Panc1 (cell line): ENCODE measurements at regions not wholly inside any gene's neighbourhood (a gene's known extent, or its start where the extent isn't known, plus 50 kb on each side); places are given as distances from the start of the nearest gene placed in this dataset.
A peak's percentile ranks its signal among the peaks of the same experiment; 100 is the strongest.

Experiments
- ATAC-seq: fragments of 200-7000 bp; cut with Tn5 transposase; 2 replicates; pipeline ENCODE4 v1.9.1; 2020; ENCODE audit warnings: mild to moderate bottlenecking, moderate library complexity
- BruUV-seq: library from RNA; stranded (reverse); fragments of 400-500 nt; replicated peaks from 2 replicates; lab custom pipeline; 2021; lab: Mats Ljungman, UMichigan
- CTCF ChIA-PET: fragments of 300-600 bp; sonication (Branson Sonifier 250); formaldehyde crosslinking; loops from one replicate; lab custom pipeline; 2022; ENCODE audit warnings: antibody characterized with exemption; lab: Charles Lee
- POLR2A ChIA-PET: fragments of 300-600 bp; sonication (Branson Sonifier 250); formaldehyde crosslinking; loops from one replicate; lab custom pipeline; 2022; ENCODE audit warnings: antibody characterized with exemption; lab: Charles Lee
- DNase-seq: peaks from one replicate; pipeline ENCODE4 v3.0.0-alpha.2; 2010; ENCODE audit warnings: low read depth, low spot score
- H3K27ac ChIP-seq: 2 replicates; pipeline ENCODE4 v1.5.1; 2011; ENCODE audit warnings: mild to moderate bottlenecking, low read length, inconsistent platforms
- H3K27me3 ChIP-seq: fragments of 200-500 bp; sonication (Bioruptor generic); 2 replicates; pipeline ENCODE4 v1.6.0; 2014; ENCODE audit warnings: low read length, inconsistent platforms; ENCODE audit not compliant: control insufficient read depth, insufficient read depth
- H3K36me3 ChIP-seq: fragments of 200-500 bp; sonication (Bioruptor generic); 2 replicates; pipeline ENCODE4 v1.5.1; 2014; ENCODE audit warnings: inconsistent platforms, mild to moderate bottlenecking, low read length, moderate library complexity; ENCODE audit not compliant: control insufficient read depth, insufficient read depth
- H3K4me1 ChIP-seq: 2 replicates; pipeline ENCODE4 v1.5.1; 2011; ENCODE audit warnings: inconsistent platforms, mild to moderate bottlenecking, low read length, moderate library complexity; ENCODE audit not compliant: control insufficient read depth, insufficient read depth
- H3K4me3 ChIP-seq, 2 experiments: 2 replicates each; pipeline ENCODE4 v1.5.1; 2011 to 2012; ENCODE audit warnings: low read depth in 2 of 2, low read length in 2 of 2, mild to moderate bottlenecking in 2 of 2, inconsistent platforms in 1 of 2, moderate library complexity in 1 of 2
- H3K9me3 ChIP-seq: fragments of 200-500 bp; sonication (Bioruptor generic); 2 replicates; pipeline ENCODE4 v1.5.1; 2014; ENCODE audit warnings: low read depth, mild to moderate bottlenecking, inconsistent platforms, low read length, moderate library complexity; ENCODE audit not compliant: control insufficient read depth, insufficient read depth
- POLR2AphosphoS5 ChIP-seq: IDR thresholded peaks from 2 replicates; pipeline ENCODE4 v1.6.1; 2012; ENCODE audit warnings: mild to moderate bottlenecking, low read depth, low read length, moderate library complexity
- SIN3A ChIP-seq: IDR thresholded peaks from 2 replicates; pipeline ENCODE4 v1.6.1; 2012; ENCODE audit warnings: low read depth, mild to moderate bottlenecking, low read length, moderate library complexity, borderline replicate concordance; ENCODE audit not compliant: insufficient read depth
- TCF7L2 ChIP-seq: IDR thresholded peaks from 2 replicates; pipeline ENCODE4 v1.6.1; 2011; ENCODE audit warnings: mild to moderate bottlenecking, low read depth, low read length, inconsistent platforms
- in situ Hi-C: cut with HindIII; loops from 2 replicates; pipeline ENCODE4 v1.10.0; 2016; ENCODE audit warnings: low sequenced_read_pairs, low pct_unique_long_range_greater_than_20kb
- intact Hi-C: fragments of 100-400 bp; cut with micrococcal nuclease; formaldehyde crosslinking; loops from one replicate; pipeline ENCODE4 v1.10.0; 2022; ENCODE audit not compliant: unreplicated experiment
- TF ChIP-seq, protein P1 (sequence below): fragments of 450-650 bp; IDR thresholded peaks from 2 replicates; pipeline ENCODE4 v1.5.1; 2017; ENCODE audit warnings: mild to moderate bottlenecking
- TF ChIP-seq, protein P2 (sequence below), 2 experiments: IDR thresholded peaks; 2 replicates each; pipeline ENCODE4 v1.6.1; 2011 to 2012; ENCODE audit warnings: low read depth in 2 of 2, control low read depth in 1 of 2, low read length in 1 of 2, mild to moderate bottlenecking in 1 of 2, moderate library complexity in 1 of 2; ENCODE audit not compliant: insufficient read depth in 1 of 2

DNA sequence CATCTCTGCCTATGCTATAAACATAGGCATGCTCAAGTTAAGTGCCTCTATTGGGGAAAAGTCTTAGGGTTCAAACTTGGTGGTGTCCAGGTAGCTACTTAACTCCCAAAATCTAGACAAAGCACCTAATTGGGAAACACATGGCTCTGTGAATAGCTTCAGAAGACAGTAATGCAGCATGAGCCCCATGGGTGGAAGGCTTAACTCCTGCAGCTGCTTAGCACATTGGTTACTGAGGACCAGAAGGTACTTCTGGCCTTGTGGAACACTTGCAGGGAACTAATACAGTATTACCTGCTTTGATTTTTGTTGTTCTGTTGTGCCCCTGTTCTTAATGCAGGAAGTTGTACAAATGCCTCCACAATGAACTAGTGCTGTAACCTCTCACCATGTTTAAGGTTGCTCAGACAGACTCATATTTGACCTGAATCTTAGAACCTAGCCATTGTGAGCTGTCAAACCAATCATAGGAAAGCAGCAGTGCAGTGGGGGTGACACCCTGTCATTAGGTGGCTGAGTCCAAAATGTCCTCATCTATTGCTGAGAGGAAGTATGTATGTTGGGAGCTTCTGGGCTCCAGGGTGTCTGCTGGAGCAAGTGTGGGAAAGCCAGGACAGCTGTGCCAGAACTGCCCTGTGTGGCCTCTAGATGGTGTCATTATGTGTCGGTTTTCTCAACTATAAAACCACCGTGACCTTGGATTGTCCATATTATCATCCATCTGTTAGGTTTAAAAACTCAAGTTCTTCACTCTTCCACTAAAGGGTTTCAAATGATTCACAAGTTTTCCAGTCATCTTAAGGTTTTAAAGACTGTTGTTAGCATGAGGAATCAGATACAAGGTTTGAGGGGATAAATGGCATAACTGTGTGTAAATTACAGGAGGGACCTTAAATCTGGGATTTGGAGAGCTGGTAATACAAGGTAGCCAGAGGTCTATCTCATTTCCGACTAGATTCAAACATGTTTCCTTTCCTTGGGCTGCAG, 69.9 kb upstream of the WDR1 start:
- H3K27ac ChIP-seq: no peak overlapping the region
- in situ Hi-C loops: no loop called here
- DNase-seq: no peak
- BruUV-seq: no TSS peak
- peaks cover 2% of the 10 kb centered on the region for H3K27me3 ChIP-seq
- no peaks in the 10 kb centered on the region for H3K36me3 ChIP-seq
- ChIA-PET POLR2A (no interaction called here), CTCF (no interaction called here)
- H3K9me3 ChIP-seq: no peaks in the 10 kb centered on the region
- H3K4me3 ChIP-seq: no peak overlapping the region
- H3K4me1 ChIP-seq: no peaks in the 10 kb centered on the region
- intact Hi-C loops: no loop called here
- TF ChIP-seq, protein P1, sequence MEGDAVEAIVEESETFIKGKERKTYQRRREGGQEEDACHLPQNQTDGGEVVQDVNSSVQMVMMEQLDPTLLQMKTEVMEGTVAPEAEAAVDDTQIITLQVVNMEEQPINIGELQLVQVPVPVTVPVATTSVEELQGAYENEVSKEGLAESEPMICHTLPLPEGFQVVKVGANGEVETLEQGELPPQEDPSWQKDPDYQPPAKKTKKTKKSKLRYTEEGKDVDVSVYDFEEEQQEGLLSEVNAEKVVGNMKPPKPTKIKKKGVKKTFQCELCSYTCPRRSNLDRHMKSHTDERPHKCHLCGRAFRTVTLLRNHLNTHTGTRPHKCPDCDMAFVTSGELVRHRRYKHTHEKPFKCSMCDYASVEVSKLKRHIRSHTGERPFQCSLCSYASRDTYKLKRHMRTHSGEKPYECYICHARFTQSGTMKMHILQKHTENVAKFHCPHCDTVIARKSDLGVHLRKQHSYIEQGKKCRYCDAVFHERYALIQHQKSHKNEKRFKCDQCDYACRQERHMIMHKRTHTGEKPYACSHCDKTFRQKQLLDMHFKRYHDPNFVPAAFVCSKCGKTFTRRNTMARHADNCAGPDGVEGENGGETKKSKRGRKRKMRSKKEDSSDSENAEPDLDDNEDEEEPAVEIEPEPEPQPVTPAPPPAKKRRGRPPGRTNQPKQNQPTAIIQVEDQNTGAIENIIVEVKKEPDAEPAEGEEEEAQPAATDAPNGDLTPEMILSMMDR: peak; percentile 6; the same call in 1 of the 2 replicates
- TF ChIP-seq POLR2AphosphoS5: no peak
- ATAC-seq: no peak

DNA sequence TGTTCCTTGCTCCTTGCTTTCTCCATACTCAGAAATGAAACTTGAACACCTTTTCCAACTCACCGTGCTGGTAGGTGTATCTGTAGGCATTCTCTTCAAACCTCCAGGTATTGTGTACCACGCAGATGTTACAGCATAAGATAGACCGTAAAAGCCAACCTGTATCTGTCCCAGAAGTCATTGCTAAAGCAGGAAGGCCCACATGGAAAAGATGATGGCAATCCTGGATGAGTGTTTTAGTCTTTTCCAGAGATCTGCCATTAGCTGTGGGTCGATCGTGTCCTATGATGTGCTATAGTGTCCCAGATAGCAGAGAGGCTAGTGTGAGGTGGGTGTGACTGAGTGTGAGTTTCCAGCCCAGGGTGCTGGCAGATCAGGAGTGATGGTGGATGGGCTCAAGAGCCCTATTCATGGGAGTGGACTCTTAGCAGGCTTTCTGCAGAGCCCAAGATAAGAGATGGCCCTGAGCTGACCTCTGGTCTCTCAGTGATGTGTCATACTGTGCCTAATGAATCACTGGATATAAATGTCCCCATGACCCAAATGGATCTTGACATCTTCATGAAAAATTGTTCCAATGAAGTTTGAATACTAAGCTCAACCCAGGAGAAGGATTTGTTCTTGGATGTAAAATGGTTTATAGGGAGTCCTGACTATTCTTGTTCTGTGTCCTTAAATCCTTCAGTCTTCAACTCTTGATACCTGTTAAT, 69.1 kb upstream of the WDR1 start:
- no peaks in the 10 kb centered on the region for H3K9me3 ChIP-seq
- H3K27me3 ChIP-seq: peaks cover 2% of the 10 kb centered on the region
- H3K4me3 ChIP-seq: no peak overlapping the region
- H3K27ac ChIP-seq: no peak overlapping the region
- H3K4me1 ChIP-seq: no peaks in the 10 kb centered on the region
- ChIA-PET CTCF (no interaction called here), POLR2A (no interaction called here)
- in situ Hi-C loops: no loop called here
- no peaks in the 10 kb centered on the region for H3K36me3 ChIP-seq
- BruUV-seq: no TSS peak
- no peak for TF ChIP-seq TCF7L2
- TF ChIP-seq, protein P2, sequence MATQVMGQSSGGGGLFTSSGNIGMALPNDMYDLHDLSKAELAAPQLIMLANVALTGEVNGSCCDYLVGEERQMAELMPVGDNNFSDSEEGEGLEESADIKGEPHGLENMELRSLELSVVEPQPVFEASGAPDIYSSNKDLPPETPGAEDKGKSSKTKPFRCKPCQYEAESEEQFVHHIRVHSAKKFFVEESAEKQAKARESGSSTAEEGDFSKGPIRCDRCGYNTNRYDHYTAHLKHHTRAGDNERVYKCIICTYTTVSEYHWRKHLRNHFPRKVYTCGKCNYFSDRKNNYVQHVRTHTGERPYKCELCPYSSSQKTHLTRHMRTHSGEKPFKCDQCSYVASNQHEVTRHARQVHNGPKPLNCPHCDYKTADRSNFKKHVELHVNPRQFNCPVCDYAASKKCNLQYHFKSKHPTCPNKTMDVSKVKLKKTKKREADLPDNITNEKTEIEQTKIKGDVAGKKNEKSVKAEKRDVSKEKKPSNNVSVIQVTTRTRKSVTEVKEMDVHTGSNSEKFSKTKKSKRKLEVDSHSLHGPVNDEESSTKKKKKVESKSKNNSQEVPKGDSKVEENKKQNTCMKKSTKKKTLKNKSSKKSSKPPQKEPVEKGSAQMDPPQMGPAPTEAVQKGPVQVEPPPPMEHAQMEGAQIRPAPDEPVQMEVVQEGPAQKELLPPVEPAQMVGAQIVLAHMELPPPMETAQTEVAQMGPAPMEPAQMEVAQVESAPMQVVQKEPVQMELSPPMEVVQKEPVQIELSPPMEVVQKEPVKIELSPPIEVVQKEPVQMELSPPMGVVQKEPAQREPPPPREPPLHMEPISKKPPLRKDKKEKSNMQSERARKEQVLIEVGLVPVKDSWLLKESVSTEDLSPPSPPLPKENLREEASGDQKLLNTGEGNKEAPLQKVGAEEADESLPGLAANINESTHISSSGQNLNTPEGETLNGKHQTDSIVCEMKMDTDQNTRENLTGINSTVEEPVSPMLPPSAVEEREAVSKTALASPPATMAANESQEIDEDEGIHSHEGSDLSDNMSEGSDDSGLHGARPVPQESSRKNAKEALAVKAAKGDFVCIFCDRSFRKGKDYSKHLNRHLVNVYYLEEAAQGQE (IDR thresholded peaks at IDR 0.05; ENCODE audit: insufficient read depth in 1 of 2, low read depth in 2 of 2, low read length in 1 of 2): no peak
- TF ChIP-seq, protein P1: no peak
- no peak for TF ChIP-seq SIN3A
- TF ChIP-seq POLR2AphosphoS5: no peak
- no peak for DNase-seq
- intact Hi-C loops: no loop called here
- no peak for ATAC-seq
